Activated T-cell treated with anti-CD3 and anti-CD28 coated beads for 24 hours (primary cell): ENCODE measurements at regions not wholly inside any gene's neighbourhood (a gene's known extent, or its start where the extent isn't known, plus 50 kb on each side); places are given as distances from the start of the nearest gene placed in this dataset.
"Not testable (repeated sequence)": the region's sequence is repeated elsewhere in the genome, so short reads cannot be mapped to it uniquely, and the experiment has no call there.

Source experiments
- DNase-seq: peaks from one replicate; pipeline ENCODE4 v3.0.0-alpha.2; 2020; ENCODE audit warnings: low read depth

DNA sequence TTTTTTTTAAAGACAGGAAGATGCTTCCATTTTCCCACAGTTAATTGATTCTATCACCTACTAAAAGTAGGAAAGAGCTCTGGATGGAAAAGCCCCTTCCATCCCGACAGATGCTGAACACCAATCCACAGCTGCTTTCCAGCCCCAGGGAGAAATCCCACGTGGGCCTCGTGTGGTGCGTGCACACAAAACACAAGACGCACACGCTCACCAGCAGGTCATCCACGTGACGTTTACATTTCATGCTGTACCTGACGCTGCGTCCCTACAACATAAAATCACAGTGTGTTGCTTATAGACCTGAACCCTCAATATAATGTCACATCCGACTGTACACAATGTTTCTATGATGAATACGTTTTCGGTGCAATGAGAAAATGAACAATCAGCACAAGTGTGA is 50.2 kb upstream of the DACT2 start:
- no peak for DNase-seq

- peak; percentile 39 for DNase-seq
Measured at GRCh38 chr6:168370310-168370991, 50.9 kb upstream of the DACT2 start.

DNA sequence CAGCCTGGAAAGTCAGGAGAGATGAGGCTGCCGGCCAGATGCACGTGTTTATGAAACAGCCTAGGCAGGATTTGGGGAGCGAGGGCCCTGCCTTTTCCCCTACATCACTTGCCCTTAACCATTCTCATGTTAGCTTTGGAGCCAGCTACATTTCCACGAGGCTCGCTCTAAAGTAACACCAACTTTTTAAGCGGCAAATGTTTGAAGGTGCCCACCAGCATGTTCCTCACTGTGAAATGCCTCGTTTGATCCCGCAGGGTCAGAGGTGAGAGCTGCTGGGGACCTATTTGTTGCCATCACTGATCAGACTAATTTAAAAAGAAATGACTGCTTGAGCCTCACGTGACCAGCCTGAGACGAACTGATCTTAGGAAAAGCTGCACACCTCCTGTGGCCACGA is 51.6 kb upstream of the DACT2 start:
- DNase-seq, result no peak

- no peak for DNase-seq
Measured at GRCh38 chr6:168371618-168371980, 52.0 kb upstream of the DACT2 start.

DNA sequence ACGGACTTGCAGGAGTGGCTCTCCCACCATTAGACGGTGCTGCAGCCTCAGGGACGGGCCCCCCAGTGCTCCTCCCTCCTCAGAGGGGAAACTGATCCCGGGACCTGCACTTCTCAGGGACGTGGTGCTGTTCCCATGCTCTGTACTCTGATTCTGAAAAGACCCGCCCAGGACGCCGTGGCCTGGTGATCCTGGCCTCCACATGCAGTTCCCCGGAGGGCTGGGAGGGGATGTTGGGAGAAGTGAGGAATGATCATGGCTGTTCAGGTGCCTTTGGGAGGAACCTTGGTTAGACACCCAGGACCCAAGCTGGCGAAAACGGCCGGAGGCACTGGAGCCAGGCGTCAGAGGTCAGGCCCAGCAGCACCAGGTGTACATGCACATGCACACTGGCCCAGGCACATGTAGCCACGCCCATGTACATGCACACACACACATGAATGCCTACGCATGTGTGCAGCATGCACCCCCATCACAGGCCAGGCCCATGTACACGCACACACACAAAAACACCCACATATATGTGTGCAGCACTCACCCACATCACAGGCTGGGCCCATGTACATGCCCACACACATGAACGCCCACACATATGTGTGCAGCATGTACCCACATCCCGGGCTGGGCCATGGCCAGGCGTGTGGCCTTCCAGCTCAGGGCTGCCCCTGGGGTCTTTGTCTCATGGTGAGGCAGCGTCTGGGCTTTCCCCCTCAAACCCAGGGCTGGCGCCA is 52.6 kb upstream of the DACT2 start:
- DNase-seq, result no peak

- DNase-seq, result no peak
Measured at GRCh38 chr6:168372889-168373288, 53.3 kb upstream of the DACT2 start.

GRCh38 chr6:168373389-168373788 is 53.8 kb upstream of the DACT2 start:
- no peak for DNase-seq

GRCh38 chr6:168374051-168374502 is 54.5 kb upstream of the DACT2 start:
- DNase-seq, result no peak

- no peak for DNase-seq
Measured at GRCh38 chr6:168374541-168375071, 55.0 kb upstream of the DACT2 start.

- no peak for DNase-seq
Measured at GRCh38 chr6:168376120-168376519, 56.5 kb upstream of the DACT2 start.

- DNase-seq, result no peak
Measured at GRCh38 chr6:168376811-168377483, 57.4 kb upstream of the DACT2 start.

GRCh38 chr6:168377484-168377855 is 57.9 kb upstream of the DACT2 start:
- no peak for DNase-seq

GRCh38 chr6:168377856-168378832 is 58.6 kb upstream of the DACT2 start:
- DNase-seq, result no peak

DNA sequence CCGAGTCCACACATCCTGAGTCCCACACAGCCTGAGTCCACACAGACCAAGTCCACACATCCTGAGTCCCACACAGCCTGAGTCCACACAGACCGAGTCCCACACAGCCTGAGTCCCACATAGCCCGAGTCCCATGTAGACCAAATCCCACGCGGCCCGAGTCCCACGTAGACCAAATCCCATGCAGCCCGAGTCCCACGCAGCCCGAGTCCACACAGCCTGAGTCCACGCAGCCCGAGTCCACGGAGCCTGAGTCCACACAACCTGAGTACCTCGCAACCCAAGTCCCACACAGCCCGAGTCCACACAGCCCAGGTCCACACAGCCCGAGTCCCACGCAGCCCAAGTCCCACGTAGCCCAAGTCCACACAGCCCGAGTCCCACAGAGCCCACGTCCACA is 60.0 kb upstream of the DACT2 start:
- not testable (repeated sequence) for DNase-seq

- not testable (repeated sequence) for DNase-seq
Measured at GRCh38 chr6:168380166-168380955, 60.6 kb upstream of the SMOC2 start.

GRCh38 chr6:168380956-168381605 is 59.9 kb upstream of the SMOC2 start:
- no peak for DNase-seq

GRCh38 chr6:168381726-168382458 is 59.1 kb upstream of the SMOC2 start:
- no peak for DNase-seq

- no peak for DNase-seq
Measured at GRCh38 chr6:168383062-168383854, 57.7 kb upstream of the SMOC2 start.
